ENCODE measurements at regions not wholly inside any gene's neighbourhood (a gene's known extent, or its start where the extent isn't known, plus 50 kb on each side); places are given as distances from the start of the nearest gene placed in this dataset.
"Not testable (repeated sequence)": the region's sequence is repeated elsewhere in the genome, so short reads cannot be mapped to it uniquely, and the experiment has no call there.

- WGBS (ENCODE audit: insufficient coverage, low lambda C conversion rate), result 83% methylated on average over 1 of the region's 3 CpGs
- H3K36me3 ChIP-seq (ENCODE audit: control insufficient read depth, insufficient read depth, low read length), result no peaks in the 10 kb centered on the region
- no peak for DNase-seq
- H3K4me3 ChIP-seq (ENCODE audit: low read length), result no peak overlapping the region
- H3K9me3 ChIP-seq (ENCODE audit: control insufficient read depth, low read depth, low read length), result no peaks in the 10 kb centered on the region
- H3K27me3 ChIP-seq (ENCODE audit: control insufficient read depth, insufficient read depth, low read length), result no peaks in the 10 kb centered on the region
- no peak overlapping the region for H3K27ac ChIP-seq (ENCODE audit: low read length)
- no peaks in the 10 kb centered on the region for H3K4me1 ChIP-seq (ENCODE audit: control insufficient read depth, insufficient read depth, low read length)
Observed at GRCh38 chr2:17373041-17373440, 145.2 kb downstream of the RAD51AP2 start.

GRCh38 chr2:17363846-17364245, 154.4 kb downstream of the RAD51AP2 start:
- DNase-seq, result no peak
- Histone ChIP-seq H3K27ac (ENCODE audit: low read length) (no peak overlapping the region), H3K27me3 (ENCODE audit: control insufficient read depth, insufficient read depth, low read length) (no peaks in the 10 kb centered on the region), H3K4me3 (ENCODE audit: low read length) (no peak overlapping the region), H3K4me1 (ENCODE audit: control insufficient read depth, insufficient read depth, low read length) (no peaks in the 10 kb centered on the region), H3K36me3 (ENCODE audit: control insufficient read depth, insufficient read depth, low read length) (no peaks in the 10 kb centered on the region), H3K9me3 (ENCODE audit: control insufficient read depth, low read depth, low read length) (no peaks in the 10 kb centered on the region)

- no peak for DNase-seq
- Histone ChIP-seq H3K27ac (ENCODE audit: low read length) (no peak overlapping the region), H3K27me3 (ENCODE audit: control insufficient read depth, insufficient read depth, low read length) (no peaks in the 10 kb centered on the region), H3K36me3 (ENCODE audit: control insufficient read depth, insufficient read depth, low read length) (no peaks in the 10 kb centered on the region), H3K4me1 (ENCODE audit: control insufficient read depth, insufficient read depth, low read length) (no peaks in the 10 kb centered on the region), H3K9me3 (ENCODE audit: control insufficient read depth, low read depth, low read length) (no peaks in the 10 kb centered on the region), H3K4me3 (ENCODE audit: low read length) (no peak overlapping the region)
- WGBS (ENCODE audit: insufficient coverage, low lambda C conversion rate), result no CpG with 5 or more reads among the region's 1 CpG
Observed at GRCh38 chr2:17362956-17363355, 155.3 kb downstream of the RAD51AP2 start.

GRCh38 chr2:17355608-17356329, 162.5 kb downstream of the RAD51AP2 start:
- 48% methylated on average over 4 of the region's 6 CpGs for WGBS (ENCODE audit: insufficient coverage, low lambda C conversion rate)
- H3K9me3 ChIP-seq (ENCODE audit: control insufficient read depth, low read depth, low read length), result no peaks in the 10 kb centered on the region

GRCh38 chr2:17353263-17353662, 165.0 kb downstream of the RAD51AP2 start:
- Histone ChIP-seq H3K27me3 (ENCODE audit: control insufficient read depth, insufficient read depth, low read length) (no peaks in the 10 kb centered on the region), H3K4me1 (ENCODE audit: control insufficient read depth, insufficient read depth, low read length) (no peaks in the 10 kb centered on the region), H3K4me3 (ENCODE audit: low read length) (no peak overlapping the region), H3K27ac (ENCODE audit: low read length) (no peak overlapping the region), H3K36me3 (ENCODE audit: control insufficient read depth, insufficient read depth, low read length) (no peaks in the 10 kb centered on the region), H3K9me3 (ENCODE audit: control insufficient read depth, low read depth, low read length) (no peaks in the 10 kb centered on the region)
- DNase-seq, result no peak

More at GRCh38 chr2:17355608-17356329, 162.5 kb downstream of the RAD51AP2 start:
- no peak for DNase-seq
- Histone ChIP-seq H3K4me3 (ENCODE audit: low read length) (no peak overlapping the region), H3K27ac (ENCODE audit: low read length) (no peak overlapping the region), H3K27me3 (ENCODE audit: control insufficient read depth, insufficient read depth, low read length) (no peaks in the 10 kb centered on the region), H3K36me3 (ENCODE audit: control insufficient read depth, insufficient read depth, low read length) (no peaks in the 10 kb centered on the region), H3K4me1 (ENCODE audit: control insufficient read depth, insufficient read depth, low read length) (no peaks in the 10 kb centered on the region)

GRCh38 chr2:17342692-17343091, 175.5 kb downstream of the RAD51AP2 start:
- not testable (repeated sequence) for DNase-seq; H3K36me3 ChIP-seq (ENCODE audit: control insufficient read depth, insufficient read depth, low read length); H3K9me3 ChIP-seq (ENCODE audit: control insufficient read depth, low read depth, low read length); H3K4me3 ChIP-seq (ENCODE audit: low read length); H3K27me3 ChIP-seq (ENCODE audit: control insufficient read depth, insufficient read depth, low read length); H3K4me1 ChIP-seq (ENCODE audit: control insufficient read depth, insufficient read depth, low read length); H3K27ac ChIP-seq (ENCODE audit: low read length)
- WGBS (ENCODE audit: insufficient coverage, low lambda C conversion rate), result no CpG with 5 or more reads among the region's 4 CpGs

- Histone ChIP-seq H3K36me3 (ENCODE audit: control insufficient read depth, insufficient read depth, low read length) (no peaks in the 10 kb centered on the region), H3K9me3 (ENCODE audit: control insufficient read depth, low read depth, low read length) (no peaks in the 10 kb centered on the region), H3K27ac (ENCODE audit: low read length) (no peak overlapping the region), H3K4me1 (ENCODE audit: control insufficient read depth, insufficient read depth, low read length) (no peaks in the 10 kb centered on the region), H3K27me3 (ENCODE audit: control insufficient read depth, insufficient read depth, low read length) (no peaks in the 10 kb centered on the region), H3K4me3 (ENCODE audit: low read length) (no peak overlapping the region)
- DNase-seq, result no peak
- WGBS (ENCODE audit: insufficient coverage, low lambda C conversion rate), result no CpG with 5 or more reads among the region's 3 CpGs
Observed at GRCh38 chr2:17337507-17337906, 180.7 kb downstream of the RAD51AP2 start.

GRCh38 chr2:17336458-17336857, 181.8 kb downstream of the RAD51AP2 start:
- Histone ChIP-seq H3K9me3 (ENCODE audit: control insufficient read depth, low read depth, low read length) (no peaks in the 10 kb centered on the region), H3K27me3 (ENCODE audit: control insufficient read depth, insufficient read depth, low read length) (no peaks in the 10 kb centered on the region), H3K27ac (ENCODE audit: low read length) (no peak overlapping the region), H3K4me3 (ENCODE audit: low read length) (no peak overlapping the region), H3K36me3 (ENCODE audit: control insufficient read depth, insufficient read depth, low read length) (no peaks in the 10 kb centered on the region), H3K4me1 (ENCODE audit: control insufficient read depth, insufficient read depth, low read length) (no peaks in the 10 kb centered on the region)
- WGBS (ENCODE audit: insufficient coverage, low lambda C conversion rate), result no CpG with 5 or more reads among the region's 2 CpGs
- no peak for DNase-seq

- Histone ChIP-seq H3K9me3 (ENCODE audit: control insufficient read depth, low read depth, low read length) (no peaks in the 10 kb centered on the region), H3K27me3 (ENCODE audit: control insufficient read depth, insufficient read depth, low read length) (no peaks in the 10 kb centered on the region), H3K4me1 (ENCODE audit: control insufficient read depth, insufficient read depth, low read length) (no peaks in the 10 kb centered on the region), H3K36me3 (ENCODE audit: control insufficient read depth, insufficient read depth, low read length) (no peaks in the 10 kb centered on the region), H3K27ac (ENCODE audit: low read length) (no peak overlapping the region), H3K4me3 (ENCODE audit: low read length) (no peak overlapping the region)
- DNase-seq, result no peak
Observed at GRCh38 chr2:17334300-17334699, 183.9 kb downstream of the RAD51AP2 start.

GRCh38 chr2:17331636-17332035, 186.6 kb downstream of the RAD51AP2 start:
- Histone ChIP-seq H3K9me3 (ENCODE audit: control insufficient read depth, low read depth, low read length) (no peaks in the 10 kb centered on the region), H3K27me3 (ENCODE audit: control insufficient read depth, insufficient read depth, low read length) (no peaks in the 10 kb centered on the region), H3K4me3 (ENCODE audit: low read length) (no peak overlapping the region), H3K4me1 (ENCODE audit: control insufficient read depth, insufficient read depth, low read length) (no peaks in the 10 kb centered on the region), H3K36me3 (ENCODE audit: control insufficient read depth, insufficient read depth, low read length) (no peaks in the 10 kb centered on the region), H3K27ac (ENCODE audit: low read length) (no peak overlapping the region)
- WGBS (ENCODE audit: insufficient coverage, low lambda C conversion rate), result no CpG with 5 or more reads among the region's 1 CpG
- no peak for DNase-seq

- H3K4me3 ChIP-seq (ENCODE audit: low read length), result no peak overlapping the region
- no peaks in the 10 kb centered on the region for H3K4me1 ChIP-seq (ENCODE audit: control insufficient read depth, insufficient read depth, low read length)
- 100% methylated on average over 1 of the region's 1 CpG for WGBS (ENCODE audit: insufficient coverage, low lambda C conversion rate)
- no peak overlapping the region for H3K27ac ChIP-seq (ENCODE audit: low read length)
- H3K36me3 ChIP-seq (ENCODE audit: control insufficient read depth, insufficient read depth, low read length), result no peaks in the 10 kb centered on the region
- no peaks in the 10 kb centered on the region for H3K27me3 ChIP-seq (ENCODE audit: control insufficient read depth, insufficient read depth, low read length)
- no peak for DNase-seq
- H3K9me3 ChIP-seq (ENCODE audit: control insufficient read depth, low read depth, low read length), result no peaks in the 10 kb centered on the region
Observed at GRCh38 chr2:17328161-17328560, 190.1 kb downstream of the RAD51AP2 start.

Data from large intestine (tissue), 3 donors.